ENCODE measurements at regions not wholly inside any gene's neighbourhood (a gene's known extent, or its start where the extent isn't known, plus 50 kb on each side); places are given as distances from the start of the nearest gene placed in this dataset.
"Not testable (repeated sequence)": the region's sequence is repeated elsewhere in the genome, so short reads cannot be mapped to it uniquely, and the experiment has no call there.

DNA sequence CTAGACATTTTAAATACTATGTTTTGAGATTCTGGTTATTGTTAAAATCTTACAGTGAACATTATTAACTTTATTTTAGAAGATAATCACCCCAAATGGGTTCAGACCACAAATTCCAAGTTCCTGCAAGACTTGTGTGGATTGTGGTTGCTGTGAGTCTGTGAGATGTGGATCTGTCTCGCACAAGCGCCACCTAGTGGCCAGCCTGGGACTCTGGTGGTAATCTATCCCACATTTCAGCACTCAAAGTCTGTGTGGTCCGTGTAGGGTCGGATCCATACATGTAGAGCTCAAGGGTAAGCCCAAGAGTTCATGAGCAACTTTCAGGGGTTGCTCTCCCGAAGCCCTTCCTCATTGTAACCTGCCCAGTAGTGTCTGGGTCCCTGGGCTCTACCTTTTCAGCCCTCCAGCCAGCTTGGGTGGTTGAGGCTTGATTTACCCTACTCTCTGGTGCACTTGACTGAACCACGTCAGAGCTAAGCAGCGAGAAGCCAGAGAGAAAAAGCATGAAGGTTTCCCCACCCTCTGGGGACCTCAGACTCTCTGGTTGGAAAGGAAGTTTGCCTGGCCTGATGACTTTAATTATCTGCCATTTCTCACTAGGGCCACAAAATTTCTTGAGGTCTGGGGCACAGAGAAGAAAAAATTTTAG lies 129.2 kb downstream of the ARHGAP11B start:
- DNase-seq (ENCODE audit: extremely low read depth in 1 of 2, low read depth in 1 of 2) = peak; percentile 8 to 61

DNA sequence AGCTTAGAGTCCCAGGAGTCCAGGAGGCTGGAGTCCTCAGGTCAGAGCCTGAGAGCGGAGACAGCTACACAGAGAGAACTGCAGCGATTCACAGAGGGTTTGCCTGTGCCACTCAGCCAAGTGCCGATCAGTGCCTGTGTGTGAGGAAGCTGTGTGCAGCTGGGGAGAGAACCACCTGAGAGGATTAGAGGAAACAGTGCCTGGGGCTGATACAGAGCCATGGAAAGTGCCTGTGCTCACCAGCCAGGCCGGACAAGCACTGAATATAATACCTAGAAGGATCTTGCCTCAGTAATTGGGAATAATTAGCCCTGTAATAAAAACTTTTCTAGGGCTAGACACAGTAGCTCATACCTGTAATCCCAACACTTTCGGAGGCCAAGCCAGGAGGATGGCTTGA lies 134.7 kb downstream of the ARHGAP11B start:
- not testable (repeated sequence) for DNase-seq (ENCODE audit: extremely low read depth in 1 of 2, low read depth in 1 of 2)

DNA sequence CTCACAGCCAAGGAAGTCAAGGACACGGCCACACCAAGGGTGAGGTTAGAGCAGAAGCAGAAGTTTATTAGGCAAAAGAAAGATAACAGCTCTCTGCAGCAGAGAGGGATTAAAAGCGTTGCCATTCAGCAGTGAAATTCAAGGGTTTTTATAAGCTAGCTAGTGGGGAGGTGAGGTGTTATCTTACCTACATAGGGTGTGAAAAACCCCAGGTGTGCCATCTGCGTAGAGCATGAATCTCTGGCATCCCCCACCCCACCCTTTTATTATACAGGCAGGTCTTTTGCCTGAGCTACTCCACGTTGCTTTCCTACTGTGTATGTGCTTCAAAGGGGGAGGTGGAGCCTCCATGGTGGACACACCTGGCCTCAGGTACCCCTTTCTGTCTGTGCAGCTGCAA lies 135.4 kb downstream of the ARHGAP11B start:
- DNase-seq (ENCODE audit: extremely low read depth in 1 of 2, low read depth in 1 of 2) = not testable (repeated sequence)

DNA sequence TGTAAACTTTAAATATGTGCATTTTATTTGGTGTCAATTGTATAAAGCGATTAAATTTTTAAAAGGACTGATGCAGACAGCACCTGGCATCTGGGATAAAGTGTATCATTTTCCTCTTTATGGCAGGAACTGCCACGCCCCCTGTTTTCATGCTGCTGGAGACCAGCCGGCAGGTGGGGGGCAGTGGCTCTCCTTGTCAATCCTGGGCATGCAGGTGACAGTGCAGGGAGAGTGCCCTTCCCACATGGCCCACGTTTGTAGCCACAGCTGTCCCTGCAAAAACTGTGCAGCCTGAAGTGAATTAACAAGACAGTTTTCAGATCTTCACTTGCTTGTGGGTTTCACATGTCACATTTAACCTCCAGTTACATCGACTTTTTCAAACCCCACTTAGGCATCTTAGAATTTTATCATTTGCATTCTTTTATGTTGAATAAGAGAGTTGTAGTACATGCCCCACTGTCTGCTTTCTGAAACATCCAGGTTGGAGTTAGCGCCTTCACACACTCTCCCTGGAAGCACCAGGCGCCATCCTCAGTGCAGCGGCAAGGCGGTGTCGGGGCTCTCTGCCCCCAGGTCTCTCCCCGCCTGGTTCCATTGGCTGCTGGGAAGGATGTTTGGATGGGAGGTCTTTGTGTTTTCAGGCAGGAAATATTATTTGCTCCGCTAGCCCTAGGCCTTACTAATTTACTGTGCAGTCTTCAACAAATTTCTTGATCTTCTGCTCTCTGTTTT lies 134.2 kb upstream of the FAN1 start:
- not testable (repeated sequence) for DNase-seq (ENCODE audit: extremely low read depth in 1 of 2, low read depth in 1 of 2)

DNA sequence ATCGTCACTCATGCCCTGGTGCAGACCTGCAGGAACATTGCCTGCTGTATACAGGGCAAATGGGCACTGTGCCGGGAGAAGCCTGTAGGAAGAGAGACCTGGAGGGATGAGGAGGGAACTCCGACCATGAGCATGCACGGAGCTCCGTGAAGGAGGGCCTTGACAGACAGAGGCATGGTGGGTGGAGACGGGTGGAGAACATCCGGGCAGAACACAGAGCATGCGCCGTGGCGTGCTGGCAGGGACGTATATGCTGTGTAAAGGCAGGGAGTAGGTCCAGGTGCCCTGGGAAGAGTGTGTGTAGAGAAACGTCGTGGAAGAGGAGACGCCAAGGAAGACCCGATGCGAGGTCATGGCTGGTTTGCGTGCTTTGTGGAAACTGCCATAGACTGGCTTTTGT lies 133.0 kb upstream of the FAN1 start:
- no peak for DNase-seq (ENCODE audit: extremely low read depth in 1 of 2, low read depth in 1 of 2)

DNA sequence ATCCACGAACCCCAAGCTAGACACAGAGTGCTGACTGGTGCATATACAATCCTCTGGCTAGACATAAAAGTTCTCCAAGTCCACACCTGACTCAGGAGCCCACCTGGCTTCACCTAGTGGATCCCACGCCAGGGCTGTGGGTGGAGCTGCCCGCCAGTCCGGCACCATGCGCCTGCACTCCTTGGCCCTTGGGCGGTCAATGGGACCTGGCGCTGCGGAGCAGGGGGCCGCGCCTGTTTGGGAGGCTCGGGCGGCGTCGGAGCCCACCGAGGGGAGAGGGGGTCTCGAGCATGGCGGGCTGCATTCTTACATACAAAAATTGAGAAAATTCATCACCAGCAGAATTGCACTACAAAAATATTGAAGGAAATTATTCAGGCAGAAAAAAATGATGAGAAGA lies 120.7 kb upstream of the FAN1 start:
- DNase-seq (ENCODE audit: extremely low read depth in 1 of 2, low read depth in 1 of 2) = no peak

DNA sequence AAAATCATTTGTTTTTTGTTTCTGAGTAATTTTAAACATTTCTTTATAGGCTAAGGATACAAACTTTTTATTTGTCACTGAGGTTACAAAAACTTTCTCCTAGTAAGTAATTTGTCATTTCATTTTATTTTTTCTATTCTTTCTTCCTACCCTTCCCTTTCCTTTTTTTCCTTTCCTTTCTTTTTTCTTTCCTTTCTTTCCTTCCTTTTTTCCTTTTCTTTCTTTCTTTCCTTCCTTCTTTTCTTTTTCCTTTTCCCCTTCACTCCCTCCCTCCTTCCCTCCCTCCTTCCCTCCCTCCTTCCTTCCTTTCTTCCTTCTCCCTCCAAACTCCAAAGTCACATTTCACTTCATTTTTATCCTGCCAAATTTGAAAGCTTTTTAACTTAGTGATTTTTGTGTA lies 115.1 kb upstream of the FAN1 start:
- no peak for DNase-seq (ENCODE audit: extremely low read depth in 1 of 2, low read depth in 1 of 2)

DNA sequence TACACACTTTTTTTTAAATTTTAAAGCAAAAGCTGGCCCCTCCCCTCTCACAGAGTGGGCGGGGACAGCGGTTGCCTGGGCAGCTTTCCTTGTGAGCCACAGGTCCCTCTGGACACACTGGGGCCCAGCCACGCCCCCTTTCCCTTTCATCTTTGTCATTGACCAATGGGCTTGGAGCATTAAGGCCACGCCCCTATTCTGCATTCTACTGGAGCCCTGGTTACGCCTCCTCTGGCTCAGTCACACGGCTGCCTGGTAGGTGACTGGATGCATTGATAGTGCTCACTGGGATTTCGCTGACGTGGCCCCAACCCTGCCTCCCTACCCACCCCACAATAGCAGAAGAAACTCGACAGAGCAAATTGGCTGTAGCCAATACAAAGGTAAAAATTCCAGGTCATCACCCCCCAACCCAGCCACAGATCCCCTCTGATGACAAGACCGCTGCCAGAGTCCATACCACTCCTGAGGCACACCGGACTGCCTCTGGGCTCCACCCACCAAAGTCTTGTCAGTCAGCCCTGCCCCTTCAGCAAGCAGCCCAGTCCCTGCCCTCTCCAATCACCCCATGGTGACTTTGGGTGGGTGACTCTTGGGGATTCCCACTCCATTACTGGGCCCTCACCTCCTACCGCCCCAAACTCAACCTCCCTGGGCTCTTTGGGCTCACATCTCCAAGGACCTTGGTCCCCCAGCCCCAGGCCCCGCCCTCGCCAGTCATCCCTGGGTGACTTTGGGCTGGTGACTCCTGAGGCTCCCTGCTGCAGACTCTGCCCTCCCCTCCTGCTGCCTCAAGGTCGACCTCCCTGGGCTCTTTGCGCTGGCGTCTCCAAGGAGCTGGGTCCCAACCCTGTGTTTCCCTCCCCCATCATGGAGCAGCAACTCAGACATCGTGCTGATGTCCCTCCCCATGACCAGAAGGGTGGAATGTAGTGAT lies 112.2 kb upstream of the FAN1 start:
- no peak for DNase-seq (ENCODE audit: extremely low read depth in 1 of 2, low read depth in 1 of 2)

DNA sequence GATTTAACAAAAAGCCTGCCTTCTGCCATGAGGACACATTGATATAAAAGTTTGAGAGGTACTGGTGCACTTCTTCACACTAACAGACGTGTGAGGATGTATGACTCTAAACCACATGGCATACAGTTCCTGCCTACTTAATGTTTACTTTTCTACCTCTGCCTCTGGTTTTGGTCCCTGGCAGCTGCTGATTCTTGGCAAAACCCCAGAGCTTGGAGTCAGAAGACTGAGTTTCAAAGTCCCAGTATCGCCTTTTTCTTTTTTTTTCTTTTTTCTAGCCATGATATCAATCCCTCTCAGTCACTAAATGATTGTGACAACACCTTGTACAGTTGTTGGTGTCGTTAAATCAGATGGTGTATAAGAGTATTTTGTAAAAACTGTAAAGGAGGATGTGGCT lies 110.9 kb upstream of the FAN1 start:
- DNase-seq (ENCODE audit: extremely low read depth in 1 of 2, low read depth in 1 of 2) = not testable (repeated sequence)

DNA sequence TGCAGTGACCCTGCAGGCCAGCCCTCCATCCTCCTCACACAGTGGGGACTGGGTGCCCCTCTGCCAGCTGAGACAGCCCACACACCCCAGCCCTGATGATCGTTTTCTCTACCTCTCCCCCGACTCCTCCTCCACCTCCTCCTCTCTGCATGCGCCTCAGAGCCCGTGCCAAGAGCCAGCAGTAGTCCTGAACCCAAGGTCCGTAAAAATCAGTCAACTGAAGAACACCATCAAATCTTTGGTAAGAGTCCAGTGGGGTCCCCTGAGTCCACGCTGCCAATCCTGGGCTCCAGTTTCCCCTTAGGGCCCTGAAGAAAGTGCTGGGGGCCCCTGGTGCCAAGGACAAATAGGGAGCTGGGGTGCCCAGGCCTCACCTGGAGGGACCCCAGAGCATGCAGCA lies 109.3 kb upstream of the FAN1 start:
- no peak for DNase-seq (ENCODE audit: extremely low read depth in 1 of 2, low read depth in 1 of 2)

DNA sequence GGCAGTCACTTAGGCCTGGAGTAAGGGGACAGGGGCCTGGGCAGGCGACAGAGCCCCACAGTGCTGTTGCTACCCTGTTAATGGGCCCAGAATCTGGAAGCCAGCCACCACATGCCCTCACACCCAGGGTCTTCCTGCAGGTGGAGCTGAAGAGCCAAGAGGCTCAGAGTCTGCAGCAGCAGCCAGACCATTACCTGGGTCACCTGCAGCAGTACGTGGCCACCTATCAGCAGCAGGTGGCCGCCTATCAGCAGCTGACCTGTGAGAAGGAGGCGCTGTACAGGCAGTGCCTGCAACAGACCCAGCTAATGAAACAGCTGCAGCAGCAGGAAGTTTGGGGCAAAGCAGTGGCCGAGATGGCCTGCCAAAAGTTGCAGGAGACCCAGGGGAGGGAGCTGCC lies 104.2 kb upstream of the FAN1 start:
- DNase-seq (ENCODE audit: extremely low read depth in 1 of 2, low read depth in 1 of 2) = not testable (repeated sequence)

DNA sequence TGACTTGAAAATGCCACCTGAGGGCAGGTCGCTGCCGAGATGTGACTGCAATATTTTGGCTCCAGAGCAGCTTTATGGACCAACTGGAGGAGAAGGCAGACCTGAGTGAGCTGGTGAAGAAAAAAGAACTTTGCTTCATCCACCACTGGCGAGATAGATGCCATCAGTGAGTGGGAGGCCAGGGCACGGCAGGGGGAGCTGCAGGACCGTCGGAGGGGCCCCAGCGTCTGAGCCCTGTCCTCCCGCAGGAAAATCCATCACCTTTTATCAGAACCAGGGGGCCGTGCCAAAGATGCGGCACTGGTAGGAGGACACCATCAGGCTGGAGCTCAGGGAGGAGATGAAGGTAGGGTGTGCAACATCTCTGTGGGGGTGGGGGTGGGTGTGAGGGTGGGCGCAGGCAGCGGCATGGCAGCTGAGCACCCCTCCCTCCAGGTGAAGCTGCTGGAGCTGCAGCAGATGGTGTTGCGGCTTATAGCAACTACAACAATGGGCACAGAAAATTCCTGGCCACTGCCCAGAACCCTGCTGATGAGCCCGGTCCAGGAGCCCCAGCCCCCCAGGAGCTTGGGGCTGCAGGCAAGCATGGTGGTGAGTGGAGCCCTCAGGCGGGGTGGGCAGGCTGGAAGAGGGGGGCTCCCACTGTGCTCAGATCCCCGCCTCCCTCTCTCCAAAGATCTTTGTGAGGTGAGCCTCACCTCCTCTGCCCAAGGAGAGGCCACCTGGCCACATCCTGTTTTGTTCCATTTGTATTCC lies 102.4 kb upstream of the FAN1 start:
- DNase-seq (ENCODE audit: extremely low read depth in 1 of 2, low read depth in 1 of 2) = not testable (repeated sequence)

DNA sequence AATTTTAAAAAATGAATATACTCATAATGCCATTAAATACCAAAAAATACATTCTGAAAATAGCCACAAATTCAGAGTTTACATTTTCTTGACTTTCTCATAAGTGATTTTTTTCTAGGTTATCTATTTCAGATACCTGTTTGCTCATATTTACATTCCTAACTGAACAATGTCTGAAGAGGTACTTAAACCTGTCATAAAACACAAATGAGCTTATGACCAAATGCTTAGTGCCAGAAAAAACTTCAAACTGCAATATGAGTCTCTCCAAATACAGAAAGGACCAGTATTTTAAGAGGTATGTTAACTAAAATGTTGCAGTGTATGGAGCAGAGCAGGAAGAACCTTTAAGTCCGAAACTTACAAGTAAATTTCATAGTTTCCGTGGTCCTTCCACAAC lies 101.7 kb upstream of the FAN1 start:
- not testable (repeated sequence) for DNase-seq (ENCODE audit: extremely low read depth in 1 of 2, low read depth in 1 of 2)

DNA sequence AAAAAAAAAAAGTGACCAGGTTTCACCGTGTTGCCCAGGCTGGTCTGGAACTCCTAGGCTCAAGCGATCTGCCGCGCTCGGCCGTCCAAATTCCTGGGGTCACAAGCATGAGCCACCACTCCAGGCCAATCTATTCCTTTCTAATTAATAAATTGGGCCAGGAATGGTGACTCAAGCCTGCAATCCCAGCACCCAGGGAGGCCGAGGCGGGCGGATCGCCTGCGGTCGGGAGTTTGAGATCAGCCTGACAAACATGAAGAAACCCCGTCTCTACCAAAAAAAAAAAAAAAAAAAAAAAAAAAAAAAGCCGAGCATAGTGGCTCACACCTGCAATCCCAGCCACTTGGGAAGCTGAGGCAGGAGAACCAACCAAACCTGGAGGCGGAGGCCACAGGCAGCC lies 100.0 kb upstream of the FAN1 start:
- DNase-seq (ENCODE audit: extremely low read depth in 1 of 2, low read depth in 1 of 2) = not testable (repeated sequence)

DNA sequence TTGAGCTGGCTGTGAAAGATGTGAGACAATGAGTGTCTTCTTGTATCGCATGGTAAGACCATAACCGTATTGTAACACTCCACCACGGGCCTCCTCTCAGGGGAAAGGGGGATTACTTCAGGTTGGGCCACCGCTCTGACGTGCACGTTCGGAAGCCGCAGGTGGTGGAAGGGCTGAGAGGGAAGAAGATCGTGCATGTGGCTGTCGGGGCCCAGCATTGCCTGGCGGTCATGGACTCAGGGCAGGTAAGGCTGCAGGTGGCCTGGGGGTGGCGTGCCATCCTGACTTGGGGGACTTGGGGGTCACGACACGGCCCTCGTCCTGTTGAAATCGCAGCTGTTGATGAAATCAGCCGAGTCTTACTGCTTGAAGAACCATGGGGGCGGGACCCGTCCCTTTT lies 87.3 kb upstream of the FAN1 start:
- DNase-seq (ENCODE audit: extremely low read depth in 1 of 2, low read depth in 1 of 2) = no peak

DNA sequence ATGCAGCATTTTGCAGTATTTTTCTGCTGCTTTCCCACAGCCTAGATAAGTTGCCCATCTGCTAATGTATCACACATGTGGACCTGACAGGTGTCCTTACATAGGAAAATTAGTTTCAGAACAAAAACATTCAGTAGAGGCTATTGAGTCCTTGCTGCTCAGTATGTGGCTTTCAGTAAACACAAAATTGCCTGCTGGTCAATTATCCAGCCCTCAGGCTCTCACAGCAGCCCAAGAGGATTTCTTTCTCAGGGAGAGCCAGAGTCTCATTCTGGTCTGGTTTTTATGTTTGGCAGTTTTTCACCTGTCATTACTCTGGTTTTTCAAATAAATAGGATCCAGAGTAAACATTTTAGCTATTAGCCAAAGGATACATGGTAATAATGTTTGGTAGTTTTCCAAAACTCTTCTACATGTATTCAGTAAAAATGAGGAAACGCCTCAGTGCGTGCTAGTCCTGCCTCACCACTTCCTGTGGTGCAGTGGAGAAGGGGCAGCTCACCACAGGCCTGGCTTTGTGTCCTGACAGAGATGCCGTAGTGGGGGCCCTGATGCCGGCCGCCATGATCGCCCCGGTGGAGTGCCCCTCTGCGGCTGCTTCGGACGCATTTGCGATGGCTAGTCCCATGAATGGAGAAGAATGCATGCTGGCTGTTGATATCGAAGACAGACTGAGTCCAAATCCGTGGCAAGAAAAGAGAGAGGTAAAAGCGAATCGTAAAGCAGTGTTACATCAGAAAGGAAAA lies 80.5 kb upstream of the FAN1 start:
- not testable (repeated sequence) for DNase-seq (ENCODE audit: extremely low read depth in 1 of 2, low read depth in 1 of 2)

DNA sequence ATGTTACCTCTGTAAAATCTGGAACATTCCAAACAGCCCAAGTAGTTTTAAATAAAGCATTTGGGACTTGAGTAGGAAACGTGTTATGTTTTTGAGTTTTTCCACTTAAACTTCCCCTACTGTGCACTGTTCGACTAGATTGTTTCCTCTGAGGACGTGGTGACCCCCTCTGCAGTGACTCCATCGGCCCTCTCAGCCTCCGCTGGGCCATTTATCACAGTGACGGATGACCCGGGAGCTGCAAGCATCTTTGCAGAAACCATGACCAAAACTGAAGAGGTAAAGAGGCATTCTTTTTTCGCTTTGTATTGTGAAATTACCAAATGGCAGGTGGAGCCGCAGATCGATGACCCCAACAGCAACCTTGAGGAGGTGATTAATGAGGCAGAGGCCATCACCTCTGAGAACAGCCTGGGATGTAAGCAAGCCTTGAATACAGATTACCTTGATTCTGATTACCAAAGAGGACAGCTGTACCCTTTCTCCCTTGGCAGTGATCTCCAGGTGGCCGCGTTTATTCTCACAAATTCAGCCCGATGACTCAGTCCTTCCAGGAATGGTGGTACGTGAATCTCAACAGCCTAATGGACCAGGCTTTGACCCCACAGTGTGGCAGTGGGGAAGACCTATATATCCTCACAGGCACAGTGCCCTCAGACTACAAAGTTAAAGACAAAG lies 79.1 kb upstream of the FAN1 start:
- DNase-seq (ENCODE audit: extremely low read depth in 1 of 2, low read depth in 1 of 2) = no peak

DNA sequence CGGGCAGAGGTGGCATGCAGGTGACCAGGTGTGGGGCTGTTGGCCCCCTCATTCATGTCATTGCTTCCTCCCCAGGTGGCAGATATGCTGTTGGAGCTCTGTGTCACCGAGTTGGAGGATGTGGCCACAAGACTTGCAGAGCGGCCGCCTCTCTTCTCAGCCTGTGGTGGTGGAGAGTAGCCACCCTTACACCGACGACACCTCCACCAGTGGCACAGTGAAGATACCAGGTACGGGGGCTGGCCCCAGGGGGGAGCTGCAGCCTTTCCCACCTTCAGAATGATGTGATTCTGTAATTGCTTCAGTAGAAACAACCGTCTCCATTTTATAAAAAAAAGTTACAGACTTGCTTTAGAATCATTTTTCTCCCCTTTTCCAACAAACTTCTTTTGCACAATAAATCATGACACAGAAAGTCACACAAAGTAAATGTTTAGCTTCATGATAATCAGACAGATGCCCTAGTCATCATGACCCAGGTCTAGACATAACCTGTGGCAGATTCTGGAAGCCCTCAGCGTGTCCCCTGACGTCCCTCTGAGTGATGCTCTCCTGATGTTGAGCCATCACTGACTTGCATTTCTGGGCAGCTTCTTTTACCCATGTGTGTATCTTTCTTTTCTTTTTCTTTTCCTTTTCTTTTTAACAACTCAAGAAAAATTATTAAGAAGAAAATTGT lies 76.0 kb upstream of the FAN1 start:
- DNase-seq (ENCODE audit: extremely low read depth in 1 of 2, low read depth in 1 of 2) = no peak

DNA sequence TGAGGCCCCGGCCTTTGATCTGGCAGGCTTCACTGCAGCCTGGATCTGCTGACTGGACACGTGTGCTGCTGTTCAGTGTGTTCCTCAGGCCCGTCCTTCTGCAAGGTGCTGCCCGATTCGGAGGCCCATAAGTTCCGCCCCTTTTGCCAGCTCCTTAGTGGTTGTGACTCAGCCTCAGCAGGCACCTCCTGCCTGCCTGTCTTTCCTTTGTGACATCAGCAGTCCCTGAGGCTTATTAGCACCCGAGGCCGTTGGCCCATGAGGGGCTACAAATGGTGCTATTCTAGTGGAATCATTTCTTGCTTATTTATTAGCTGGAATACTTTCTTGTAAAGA lies 75.4 kb upstream of the FAN1 start:
- not testable (repeated sequence) for DNase-seq (ENCODE audit: extremely low read depth in 1 of 2, low read depth in 1 of 2)
